AG09309 (cell line): ENCODE measurements at regions not wholly inside any gene's neighbourhood (a gene's known extent, or its start where the extent isn't known, plus 50 kb on each side); places are given as distances from the start of the nearest gene placed in this dataset.

Experiments used
- DNase-seq: peaks from one replicate; pipeline ENCODE4 v3.0.0-alpha.2; 2010; ENCODE audit warnings: low read depth
- H3K4me3 ChIP-seq: 2 replicates; pipeline ENCODE4 v1.5.1; 2011; ENCODE audit warnings: mild to moderate bottlenecking, low read depth, low read length, moderate library complexity; ENCODE audit not compliant: control insufficient read depth
- TF ChIP-seq, protein P1 (sequence below): IDR thresholded peaks from 2 replicates; pipeline ENCODE4 v1.5.1; 2011; ENCODE audit warnings: mild to moderate bottlenecking, low read depth, low read length, inconsistent platforms; ENCODE audit not compliant: insufficient read depth, control insufficient read depth; ENCODE audit errors: missing control alignments

DNA sequence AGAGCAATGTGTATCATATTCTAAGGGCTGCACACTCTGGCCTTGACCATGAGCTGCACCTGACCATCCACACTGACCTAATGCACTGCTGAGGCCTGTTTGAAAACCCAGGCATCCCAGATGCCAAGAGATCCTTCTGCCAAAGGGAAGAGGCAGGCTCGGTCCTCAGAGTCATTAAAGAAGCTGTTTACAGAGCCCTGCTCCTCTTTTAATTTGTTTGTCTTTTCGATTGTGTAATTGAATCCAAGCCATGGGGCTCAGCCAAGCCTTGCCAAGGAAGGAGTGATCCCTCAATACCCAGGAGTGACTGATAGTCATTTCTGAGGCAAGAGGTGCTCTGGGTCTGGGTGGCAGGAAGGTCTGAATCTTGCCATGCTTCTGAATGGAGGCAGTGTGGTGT, 94.5 kb upstream of the ISX start:
- DNase-seq: no peak
- H3K4me3 ChIP-seq: no peak overlapping the region
- TF ChIP-seq, protein P1, sequence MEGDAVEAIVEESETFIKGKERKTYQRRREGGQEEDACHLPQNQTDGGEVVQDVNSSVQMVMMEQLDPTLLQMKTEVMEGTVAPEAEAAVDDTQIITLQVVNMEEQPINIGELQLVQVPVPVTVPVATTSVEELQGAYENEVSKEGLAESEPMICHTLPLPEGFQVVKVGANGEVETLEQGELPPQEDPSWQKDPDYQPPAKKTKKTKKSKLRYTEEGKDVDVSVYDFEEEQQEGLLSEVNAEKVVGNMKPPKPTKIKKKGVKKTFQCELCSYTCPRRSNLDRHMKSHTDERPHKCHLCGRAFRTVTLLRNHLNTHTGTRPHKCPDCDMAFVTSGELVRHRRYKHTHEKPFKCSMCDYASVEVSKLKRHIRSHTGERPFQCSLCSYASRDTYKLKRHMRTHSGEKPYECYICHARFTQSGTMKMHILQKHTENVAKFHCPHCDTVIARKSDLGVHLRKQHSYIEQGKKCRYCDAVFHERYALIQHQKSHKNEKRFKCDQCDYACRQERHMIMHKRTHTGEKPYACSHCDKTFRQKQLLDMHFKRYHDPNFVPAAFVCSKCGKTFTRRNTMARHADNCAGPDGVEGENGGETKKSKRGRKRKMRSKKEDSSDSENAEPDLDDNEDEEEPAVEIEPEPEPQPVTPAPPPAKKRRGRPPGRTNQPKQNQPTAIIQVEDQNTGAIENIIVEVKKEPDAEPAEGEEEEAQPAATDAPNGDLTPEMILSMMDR: no peak

DNA sequence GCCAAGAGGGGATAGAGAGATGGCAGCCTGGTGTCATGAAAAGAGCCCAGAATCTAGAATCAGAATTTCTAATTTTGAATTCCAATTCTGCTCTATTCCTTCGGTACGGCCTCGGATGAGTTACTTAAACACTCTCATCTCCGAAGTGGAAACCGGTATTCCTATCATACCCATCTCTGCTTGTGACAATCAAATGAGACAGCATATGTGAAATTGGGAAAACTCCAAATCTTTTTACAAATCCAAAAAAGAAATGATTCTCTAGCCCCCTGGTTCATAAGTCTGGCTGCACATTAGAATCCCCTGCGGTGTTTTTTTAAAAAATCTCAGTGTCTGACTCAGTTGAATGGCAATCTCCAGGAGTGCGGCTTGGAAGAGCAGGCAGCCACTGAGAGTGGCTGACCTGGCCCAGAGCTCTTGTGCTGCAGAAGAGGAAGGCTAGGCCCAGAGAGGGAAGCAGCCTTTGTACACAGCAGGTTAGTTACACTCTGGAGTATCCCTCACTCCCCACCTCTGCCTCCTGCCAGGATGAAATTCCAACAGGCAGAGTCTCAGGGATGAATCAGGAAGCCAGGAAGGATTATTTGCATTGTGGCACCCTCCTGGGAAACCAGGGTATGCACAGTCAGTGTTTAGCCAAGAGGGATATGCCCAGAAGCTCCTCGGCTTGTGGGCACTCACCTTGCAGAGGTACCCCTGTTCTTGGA, 93.6 kb upstream of the ISX start:
- H3K4me3 ChIP-seq: no peak overlapping the region
- TF ChIP-seq, protein P1: no peak
- no peak for DNase-seq

DNA sequence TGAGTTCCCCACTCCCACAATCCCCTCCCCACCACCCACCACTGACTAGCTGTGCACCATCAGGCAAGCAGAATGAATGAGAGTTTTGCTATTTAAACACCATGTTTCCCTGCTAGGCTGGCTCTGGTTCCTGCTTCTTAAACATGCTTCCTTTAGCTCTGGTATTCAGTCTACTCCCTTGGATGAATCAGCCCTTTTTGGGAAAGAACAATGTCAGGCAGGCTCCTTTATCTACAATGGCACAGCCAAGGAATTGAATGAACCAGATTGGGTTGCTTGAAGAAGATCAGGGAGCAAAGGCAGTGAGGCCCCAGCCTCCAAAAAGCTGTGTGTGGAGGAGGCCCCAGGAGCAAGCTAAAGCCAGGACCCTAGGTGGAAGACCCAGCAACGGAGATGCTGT, 92.9 kb upstream of the ISX start:
- TF ChIP-seq, protein P1: no peak
- H3K4me3 ChIP-seq: no peak overlapping the region
- DNase-seq: no peak

DNA sequence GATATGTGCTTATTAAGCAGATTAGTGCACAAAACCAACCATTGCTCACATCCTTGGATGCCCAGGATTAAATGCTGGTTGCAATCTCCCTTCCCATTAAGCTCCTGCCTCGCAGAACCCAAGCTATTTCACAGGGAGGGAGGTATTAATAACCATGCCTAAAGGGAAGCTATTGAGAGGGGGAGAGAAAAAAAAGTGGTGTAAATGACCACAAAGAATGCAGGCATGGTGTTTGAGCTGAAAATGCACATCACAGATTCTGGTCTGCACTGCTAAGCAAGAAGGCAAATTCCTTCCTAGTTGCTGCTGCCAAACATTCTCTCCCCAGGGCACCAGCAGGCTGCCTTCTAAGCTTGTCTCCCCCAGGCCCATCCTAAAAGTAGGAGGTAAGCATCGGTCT, 92.0 kb upstream of the ISX start:
- TF ChIP-seq, protein P1: no peak
- no peak for DNase-seq
- no peak overlapping the region for H3K4me3 ChIP-seq

GRCh38 chr22:34975721-34976120, 90.2 kb upstream of the ISX start:
- TF ChIP-seq, protein P1: no peak
- DNase-seq: no peak
- no peak overlapping the region for H3K4me3 ChIP-seq

- TF ChIP-seq, protein P1: no peak
- no peak overlapping the region for H3K4me3 ChIP-seq
- DNase-seq: no peak
Observed at GRCh38 chr22:34976474-34976873, 89.5 kb upstream of the ISX start.
